H4 (cell line): ENCODE measurements at regions not wholly inside any gene's neighbourhood (a gene's known extent, or its start where the extent isn't known, plus 50 kb on each side); places are given as distances from the start of the nearest gene placed in this dataset.

Experiments used
- DNase-seq: peaks from one replicate; pipeline ENCODE4 v3.0.0-alpha.2; 2015; ENCODE audit warnings: low spot score

GRCh38 chr20:11350126-11351005, 567.3 kb upstream of the BTBD3 start:
- no peak for DNase-seq

GRCh38 chr20:11352041-11352440, 565.7 kb upstream of the BTBD3 start:
- DNase-seq: no peak

DNA sequence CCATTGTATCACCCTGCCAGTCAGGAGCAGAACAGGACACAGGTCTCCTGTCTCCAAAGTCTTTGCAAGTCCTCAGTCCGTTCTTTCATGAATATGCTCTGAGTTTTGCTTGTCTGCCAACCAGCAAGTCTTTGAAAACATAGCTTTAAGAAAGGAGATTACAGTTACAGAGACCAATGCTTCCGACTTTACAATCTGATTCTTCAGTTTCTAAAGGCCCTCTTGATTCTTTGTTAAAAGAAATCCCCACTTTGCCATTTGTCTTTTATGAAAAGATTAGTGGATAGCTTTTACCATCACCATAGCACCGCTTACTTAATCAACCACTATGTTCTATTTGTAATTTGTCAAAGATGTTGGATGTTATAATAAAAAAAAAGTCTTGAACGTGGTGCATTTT, 562.8 kb upstream of the BTBD3 start:
- DNase-seq: no peak

DNA sequence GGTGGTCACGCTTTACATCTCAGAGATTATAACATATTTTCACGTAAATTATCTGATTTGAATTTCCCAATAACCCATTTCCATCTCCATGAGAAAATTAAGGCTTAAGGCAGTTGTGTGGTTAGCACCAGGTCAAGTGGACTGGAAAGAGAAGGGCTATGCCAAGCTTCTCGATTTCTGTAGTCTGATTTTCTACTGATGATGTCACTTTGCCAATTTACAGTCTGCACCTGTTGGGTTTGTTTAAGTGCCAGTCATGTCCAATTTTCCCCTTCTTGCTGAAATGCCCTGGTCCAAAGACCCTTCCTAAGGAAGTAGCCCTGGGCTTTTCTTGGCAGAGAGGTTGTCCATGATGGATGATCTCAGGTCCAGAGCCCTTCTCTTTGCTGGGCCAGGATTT, 562.3 kb upstream of the BTBD3 start:
- no peak for DNase-seq

DNA sequence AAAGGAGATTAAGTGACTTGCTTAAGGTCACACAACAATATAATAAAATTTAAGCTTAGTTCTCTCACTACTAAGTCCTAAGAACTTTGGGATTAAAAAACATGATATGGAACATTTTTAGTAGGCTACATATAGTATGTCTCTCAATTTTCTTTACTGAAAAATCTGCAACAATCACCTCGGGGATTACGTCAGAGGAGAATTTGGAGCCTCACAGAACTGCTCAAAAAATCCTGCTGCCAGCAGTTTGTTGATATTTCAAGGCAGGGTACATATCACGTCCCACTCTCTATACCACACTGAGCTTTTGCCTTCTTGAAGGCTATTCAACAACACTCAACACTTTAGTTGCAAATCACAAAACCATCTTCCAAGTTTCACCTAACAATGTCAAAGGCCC, 561.6 kb upstream of the BTBD3 start:
- DNase-seq: no peak

- no peak for DNase-seq
Measured at GRCh38 chr20:11362450-11362849, 555.2 kb upstream of the BTBD3 start.

DNA sequence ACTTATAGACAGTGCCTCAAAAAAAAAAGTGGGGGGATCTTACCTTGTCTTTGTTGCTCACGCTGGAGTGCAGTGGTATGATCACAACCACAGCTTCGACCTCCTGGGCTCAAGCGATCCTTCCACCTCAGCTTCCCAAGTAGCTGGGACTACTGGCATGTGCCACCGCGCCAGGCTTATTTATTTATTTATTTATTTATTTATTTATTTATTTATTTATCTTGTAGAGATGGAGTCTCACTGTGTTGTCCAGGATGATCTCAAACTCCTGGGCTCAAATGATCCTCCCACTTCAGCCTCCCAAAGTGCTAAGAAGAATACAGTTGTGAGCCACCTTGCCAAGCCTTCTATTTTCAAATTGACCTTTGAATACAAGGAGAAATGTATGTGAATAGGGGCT, 553.0 kb upstream of the BTBD3 start:
- DNase-seq: no peak

DNA sequence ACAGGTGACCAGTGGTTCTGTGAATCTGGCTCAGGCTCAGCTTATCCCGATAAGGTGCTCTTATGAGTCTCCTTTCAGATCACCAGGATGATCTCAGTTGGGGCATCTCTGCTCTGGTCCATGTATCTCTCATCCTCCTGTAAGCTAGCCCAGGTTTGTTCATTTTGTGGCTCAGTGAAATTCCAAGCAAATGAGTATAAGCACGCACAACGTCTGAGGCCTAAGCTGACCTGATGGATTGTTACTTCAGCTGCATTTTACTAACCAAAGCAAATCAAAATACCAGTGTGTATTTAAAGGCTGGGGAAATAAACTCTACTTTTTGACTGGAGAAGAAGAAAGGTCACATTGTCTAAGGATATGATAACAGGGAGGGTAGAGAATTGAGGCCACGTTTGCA, 551.0 kb upstream of the BTBD3 start:
- DNase-seq: no peak

- no peak for DNase-seq
Measured at GRCh38 chr20:11368499-11368898, 549.2 kb upstream of the BTBD3 start.

GRCh38 chr20:11368965-11369711, 548.6 kb upstream of the BTBD3 start:
- DNase-seq: no peak

DNA sequence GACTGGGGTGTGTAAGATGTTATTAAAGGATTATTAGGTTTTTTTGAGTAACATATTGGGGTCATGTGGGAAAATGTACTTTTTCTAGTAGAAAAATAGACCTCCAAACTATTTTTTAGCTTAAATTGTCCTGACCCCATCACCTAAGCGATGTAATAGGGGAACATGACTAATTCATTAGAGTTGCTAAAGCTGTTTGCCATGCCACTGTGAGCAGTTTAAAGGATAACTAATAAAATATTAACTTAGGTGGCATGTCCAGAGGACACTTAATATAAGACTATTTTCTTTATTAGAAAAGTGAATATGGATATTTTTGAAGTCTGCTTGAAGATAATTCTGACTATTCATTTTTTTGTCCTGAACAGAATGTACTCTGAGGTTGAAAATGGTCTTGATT, 545.9 kb upstream of the BTBD3 start:
- no peak for DNase-seq

DNA sequence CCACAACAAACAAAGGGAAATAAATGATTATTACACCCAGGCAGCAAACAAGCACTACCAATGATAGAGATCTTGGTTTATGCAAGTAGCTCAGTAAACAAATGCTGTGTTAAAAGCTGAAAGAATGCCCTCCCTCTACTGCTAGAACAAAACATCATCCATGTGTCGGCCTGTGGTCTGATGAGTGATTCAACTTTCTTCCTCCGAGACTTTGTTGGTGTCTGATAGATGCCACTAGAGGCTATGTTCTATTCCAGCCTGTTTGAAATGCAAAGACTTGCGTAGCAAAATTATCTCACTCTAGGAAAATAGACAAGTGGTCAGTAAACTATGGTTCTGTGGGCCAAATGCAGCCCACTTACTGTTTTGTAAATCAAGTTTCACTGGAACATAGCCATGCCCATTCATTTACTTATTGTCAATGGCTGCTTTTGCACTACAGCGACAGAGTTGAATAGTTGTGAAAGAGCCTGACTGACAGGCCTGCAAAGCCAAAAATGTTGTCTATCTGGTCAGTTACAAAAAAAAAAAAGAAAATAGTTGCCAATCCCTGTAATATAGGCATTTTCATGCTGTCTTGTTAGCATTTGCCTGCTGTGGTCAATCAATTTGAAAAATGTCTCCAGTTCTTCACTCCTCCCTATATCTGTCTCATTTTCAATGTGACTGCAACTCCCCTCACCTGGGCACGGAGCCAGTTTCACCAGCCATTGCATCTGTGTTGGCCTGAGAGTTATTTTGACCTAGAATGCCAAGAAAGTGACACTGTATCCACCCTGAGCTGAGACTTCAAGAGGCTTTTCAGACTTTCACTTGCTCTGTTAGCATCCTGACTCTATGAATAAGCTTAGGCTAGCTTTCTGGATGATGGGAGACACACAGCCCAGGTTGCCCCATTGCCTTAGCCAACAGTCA, 544.6 kb upstream of the BTBD3 start:
- peak; percentile 21 for DNase-seq

- no peak for DNase-seq
Measured at GRCh38 chr20:11375335-11375734, 542.4 kb upstream of the BTBD3 start.

- DNase-seq: no peak
Measured at GRCh38 chr20:11375966-11376365, 541.7 kb upstream of the BTBD3 start.

DNA sequence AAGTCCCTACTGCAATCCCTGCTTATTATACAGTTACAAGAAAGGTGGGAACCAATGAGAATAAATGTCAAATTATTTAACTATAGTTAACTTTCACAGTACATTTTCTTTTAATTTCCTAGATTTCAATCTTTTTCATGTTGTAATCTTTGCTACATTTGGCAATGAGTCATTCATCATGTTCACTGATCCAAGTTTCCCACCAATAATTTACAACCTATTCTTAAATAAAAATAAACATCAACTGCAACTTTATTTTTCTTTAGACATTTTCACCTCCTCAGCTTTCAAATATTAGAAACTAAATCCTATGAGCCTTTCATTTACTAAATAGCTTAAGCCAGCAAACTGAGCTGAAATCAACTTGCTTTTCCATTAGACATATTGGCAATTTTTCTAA, 541.3 kb upstream of the BTBD3 start:
- DNase-seq: no peak

DNA sequence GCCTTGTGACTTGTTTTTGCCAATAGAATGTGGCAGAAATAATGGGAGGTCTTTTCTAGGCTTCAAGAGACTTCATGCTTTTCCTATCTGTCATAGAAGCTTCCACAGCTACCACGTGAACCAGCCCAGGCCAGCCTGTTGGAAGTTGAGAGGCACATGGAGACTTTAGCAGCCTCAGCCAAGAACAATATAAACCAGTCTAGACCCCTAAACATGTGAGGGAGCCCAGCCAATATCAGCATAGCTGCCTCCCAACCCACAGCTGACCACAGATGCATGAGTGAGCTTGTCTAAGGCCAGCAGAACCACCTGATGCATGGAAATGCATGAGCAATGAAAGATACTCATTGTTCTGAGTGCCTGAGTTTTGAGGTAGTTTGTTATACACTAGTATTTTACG, 540.7 kb upstream of the BTBD3 start:
- peak; percentile 21 for DNase-seq

DNA sequence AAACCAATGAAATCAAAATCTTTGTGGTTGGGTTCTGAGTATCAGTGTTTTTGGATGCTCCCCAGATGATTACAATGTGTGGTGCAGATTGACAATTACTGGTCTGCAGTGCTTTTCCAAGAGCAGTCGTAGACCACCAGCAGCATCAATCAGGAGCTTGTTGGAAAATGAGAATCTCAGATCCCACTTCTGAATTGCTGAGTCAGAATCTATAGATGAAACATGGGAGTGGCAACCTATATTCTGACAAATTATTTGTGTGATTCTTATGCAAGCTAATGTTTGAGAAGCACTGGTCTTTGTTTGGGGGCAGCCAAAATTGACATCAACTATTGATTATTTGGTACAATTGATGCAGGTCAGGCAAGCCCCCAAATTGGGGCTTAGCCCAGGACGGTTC, 539.9 kb upstream of the BTBD3 start:
- no peak for DNase-seq

DNA sequence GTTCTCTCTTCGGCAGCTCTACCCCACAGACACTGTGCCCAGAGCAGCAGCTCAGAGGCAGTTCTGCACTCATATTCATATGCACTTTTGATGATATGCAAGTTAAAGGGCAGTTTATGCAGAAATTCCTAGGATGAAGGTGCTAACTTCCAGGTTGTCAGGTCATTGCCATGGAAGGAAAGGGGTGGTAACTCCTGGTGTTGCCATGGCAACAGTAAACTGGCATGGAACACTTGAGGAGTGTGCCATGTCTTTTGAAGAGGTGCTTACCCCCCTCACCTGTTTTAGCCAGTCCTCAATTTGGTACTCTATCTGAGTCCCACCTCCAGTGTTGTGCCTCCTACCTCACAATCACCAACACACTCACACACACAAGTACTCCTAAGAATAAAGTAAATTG, 539.4 kb upstream of the BTBD3 start:
- no peak for DNase-seq

- DNase-seq: no peak
Measured at GRCh38 chr20:11379257-11380011, 538.3 kb upstream of the BTBD3 start.

- DNase-seq: no peak
Measured at GRCh38 chr20:11380283-11380682, 537.4 kb upstream of the BTBD3 start.

DNA sequence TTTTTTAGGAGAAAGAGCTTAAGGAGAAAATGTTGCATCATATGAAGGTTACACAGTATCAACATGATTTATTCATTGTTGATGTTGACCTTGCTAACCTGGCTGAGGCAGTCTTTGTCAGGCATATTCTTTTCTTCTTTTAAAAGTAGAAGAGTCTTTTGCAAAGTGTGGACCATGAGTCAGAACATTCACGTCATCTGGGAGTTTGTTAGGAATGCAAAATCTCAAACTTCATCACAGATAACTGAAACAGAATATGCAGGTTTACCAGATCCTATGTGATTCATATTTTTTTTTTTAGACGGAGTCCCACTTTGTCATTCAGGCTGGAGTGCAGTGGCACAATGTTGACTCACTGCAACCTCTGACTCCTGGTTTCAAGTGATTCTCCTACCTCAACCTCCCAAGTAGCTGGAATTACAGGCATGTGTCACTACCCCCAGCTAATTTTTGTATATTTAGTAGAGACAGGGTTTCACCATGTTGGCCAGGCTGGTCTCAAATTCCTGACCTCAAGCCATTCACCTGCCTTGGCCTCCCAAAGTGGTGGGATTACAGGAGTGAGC, 530.4 kb upstream of the BTBD3 start:
- DNase-seq: peak; percentile 45
